ENCODE measurements at regions not wholly inside any gene's neighbourhood (a gene's known extent, or its start where the extent isn't known, plus 50 kb on each side); places are given as distances from the start of the nearest gene placed in this dataset.
"Not testable (repeated sequence)": the region's sequence is repeated elsewhere in the genome, so short reads cannot be mapped to it uniquely, and the experiment has no call there.

DNA sequence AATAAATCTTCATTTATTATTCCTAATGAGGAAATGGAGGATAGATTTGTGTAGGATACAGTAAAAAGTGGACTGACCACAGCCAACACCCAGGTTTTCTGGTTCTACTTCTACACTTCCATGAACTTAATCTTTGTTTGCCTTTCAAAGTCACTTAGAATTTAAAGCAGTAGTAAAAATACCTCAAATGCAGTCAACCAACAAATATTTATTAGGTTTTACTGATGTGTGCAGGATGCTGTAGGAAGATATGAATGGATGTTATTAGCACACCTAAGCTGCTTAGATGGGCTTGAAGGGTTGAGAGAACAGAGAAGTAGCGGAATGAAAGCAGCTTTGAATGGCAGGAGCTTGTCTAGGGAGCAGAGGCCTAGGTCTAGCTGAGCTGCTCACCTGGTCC lies 201.1 kb downstream of the PALM2AKAP2 start:
- no peak for DNase-seq

DNA sequence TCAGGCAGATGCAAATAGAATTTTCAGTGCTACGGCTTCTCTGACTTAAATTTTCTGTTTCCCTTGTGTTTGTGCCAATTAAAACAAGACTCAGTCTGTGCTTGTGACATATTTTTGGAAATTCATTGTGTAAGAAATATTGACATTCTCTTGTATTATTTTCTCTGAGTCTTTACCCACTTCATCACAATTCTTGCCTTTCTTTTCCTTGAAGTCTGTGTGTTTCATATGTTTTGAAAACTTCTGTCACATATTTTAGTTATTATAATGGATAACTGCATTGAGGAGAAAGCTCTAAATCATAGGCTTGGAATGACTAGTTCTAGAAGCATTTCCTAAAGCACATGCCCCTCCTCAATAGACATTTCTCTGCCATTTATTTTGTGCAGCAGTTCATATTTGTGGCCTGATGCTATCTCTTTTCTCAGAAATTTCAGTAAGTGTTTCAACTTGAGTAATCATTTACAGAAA lies 206.6 kb downstream of the PALM2AKAP2 start:
- no peak for DNase-seq

DNA sequence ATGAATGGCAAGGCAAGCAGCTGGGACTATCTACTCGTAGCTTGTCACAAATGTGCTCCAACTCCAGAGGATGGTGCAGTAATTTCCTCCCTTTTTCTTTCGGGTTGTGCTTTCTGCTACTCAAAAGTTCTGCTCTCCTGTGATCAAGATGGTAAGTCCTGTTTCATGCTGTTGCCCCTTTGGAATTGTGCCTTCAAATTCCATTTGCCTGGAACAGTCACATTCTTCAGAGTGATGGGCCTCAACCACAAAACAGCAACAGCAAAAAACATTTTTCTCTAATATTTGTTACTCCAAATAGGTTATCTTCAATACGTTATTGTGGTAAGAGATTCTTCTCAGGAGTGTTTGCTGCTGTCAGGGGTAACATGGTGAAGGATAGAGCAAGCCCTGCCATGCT lies 209.3 kb downstream of the PALM2AKAP2 start:
- no peak for DNase-seq

DNA sequence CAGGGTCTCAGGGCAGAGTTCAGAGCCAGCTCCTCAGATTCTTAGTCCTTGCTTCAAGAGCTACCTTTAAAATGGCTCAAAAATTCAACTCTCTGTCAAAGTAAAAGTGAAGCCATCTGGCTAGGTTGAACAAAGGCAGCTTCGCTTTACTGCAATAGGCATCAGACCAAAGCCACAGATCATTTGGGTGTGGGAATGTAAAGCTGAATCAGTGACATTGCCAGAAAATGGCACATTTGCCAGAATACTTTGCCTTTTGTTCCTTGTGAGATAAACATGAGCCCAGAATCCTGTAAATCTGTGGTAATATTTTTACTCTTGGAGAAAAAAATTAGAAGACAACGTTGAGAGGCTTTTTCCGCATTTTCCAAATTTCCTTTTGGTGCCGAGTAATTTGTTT lies 210.5 kb downstream of the PALM2AKAP2 start:
- DNase-seq, result no peak

DNA sequence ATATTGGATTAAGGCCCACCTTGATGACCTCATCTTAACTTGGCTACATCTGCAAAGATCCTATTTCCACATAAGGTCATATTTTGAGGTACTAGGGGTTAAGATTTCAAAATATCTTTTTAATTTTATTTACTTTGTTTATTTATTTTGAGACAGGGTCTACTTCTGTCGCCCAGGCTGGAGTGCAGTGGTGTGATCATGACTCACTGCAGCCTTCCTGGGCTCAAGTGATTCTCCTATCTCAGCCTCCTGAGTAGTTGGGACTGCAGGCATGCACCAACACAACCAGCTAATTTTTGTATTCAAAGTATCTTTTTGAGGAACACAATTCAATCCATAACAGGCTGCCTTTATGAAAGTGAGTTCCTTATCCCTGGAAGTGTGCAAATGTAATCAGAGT lies 212.3 kb downstream of the PALM2AKAP2 start:
- DNase-seq, result no peak

DNA sequence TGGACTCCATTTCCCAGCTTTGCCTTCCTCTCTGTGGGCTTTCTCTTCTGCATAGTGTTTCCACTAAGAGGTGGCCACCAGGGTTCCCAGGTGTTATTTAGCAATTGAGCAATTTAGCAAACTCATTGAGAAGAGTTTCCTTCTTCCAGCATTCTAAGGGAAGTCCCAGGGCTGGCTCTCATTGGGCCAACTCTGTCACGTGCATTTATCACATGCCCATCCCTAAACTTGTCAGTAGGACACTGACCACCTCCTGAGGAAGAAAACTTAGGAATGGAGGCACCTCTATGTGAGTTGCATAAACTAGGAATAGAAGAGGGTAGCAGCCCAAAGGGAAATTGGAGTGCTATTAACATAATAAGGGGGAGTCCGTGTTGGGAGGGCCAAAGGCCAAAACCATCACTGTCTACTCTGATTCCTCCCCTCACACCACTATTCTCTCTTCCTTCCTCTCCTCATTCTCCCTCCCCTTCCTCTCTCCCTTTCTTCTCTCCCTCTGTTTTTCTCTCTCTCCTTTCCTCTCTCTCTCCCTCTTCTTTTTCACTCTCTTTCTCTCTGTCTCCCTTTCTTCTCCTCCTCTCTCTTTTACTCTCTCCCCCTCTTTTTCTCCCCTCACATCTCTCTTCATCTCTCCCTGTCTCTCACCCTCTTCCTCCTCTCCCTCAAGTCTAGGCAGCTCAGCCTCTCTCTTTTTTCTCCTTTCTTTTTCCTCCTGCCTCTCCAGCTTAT lies 213.4 kb downstream of the PALM2AKAP2 start:
- DNase-seq, result no peak

DNA sequence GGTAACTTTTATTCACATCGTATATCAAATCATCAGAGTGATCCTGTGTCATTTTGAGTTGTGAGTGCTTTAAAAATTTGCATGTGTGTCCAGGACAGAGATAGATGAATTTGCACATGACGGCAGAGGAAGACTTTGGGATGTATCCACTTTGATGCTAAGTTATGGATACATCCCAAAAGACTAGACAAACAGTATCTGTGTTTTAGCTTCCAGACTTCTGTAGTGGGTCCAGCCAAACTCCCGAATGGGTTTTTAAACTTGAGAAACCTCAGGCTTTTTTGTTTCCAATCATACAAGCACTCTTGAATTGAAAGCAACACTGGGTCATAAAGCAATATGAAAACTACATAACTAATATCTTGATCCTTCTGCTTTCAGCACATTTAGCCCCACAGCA lies 213.8 kb downstream of the C9orf152 start:
- DNase-seq, result no peak

DNA sequence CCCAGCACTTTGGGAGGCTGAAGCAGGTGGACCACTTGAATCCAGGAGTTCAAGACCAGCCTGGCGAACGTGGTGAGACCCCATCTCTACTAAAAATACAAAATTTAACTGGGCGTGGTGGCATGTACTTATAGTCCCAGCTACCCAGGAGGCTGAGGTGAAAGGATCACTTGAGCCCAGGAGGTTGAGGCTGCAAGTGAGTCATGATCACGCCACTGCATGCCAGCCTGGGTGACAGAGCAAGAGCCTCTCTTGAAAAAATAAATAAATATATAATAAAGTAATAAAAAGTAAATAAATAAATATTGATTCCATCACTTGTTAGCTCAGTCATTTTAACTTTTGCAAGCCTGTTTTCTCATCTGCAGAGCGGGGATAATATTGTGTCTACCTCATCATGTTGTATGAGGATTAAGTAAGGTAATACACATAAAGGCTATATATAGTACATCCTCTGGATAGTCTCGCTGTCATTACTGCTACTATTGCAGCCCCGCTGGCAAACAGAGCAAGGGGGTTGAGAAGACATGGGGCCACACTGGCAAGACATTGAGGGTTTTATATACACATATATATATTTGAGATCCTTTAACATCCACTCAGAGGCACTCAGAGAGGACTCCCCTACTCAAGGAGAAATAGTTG lies 210.9 kb downstream of the C9orf152 start:
- DNase-seq, result no peak

DNA sequence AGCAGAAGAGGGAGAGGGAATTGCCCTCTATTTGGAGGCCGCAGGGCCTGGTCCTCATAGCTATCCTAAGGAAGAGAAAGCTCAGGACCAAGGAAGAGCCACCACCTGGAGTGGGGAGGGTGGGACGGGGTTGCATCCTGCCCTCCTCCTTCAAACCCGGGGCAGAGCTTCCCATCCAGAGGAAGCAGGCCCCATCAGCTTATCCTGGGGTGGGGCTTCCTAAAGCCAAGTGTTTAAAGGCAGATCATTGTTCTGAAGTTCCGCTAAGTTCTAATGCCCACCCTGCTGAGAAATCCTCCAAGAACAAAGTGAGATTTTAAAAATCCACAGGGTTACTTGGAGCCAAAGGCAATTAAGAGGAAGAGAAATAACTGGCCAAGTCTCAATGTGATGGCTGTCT lies 210.3 kb downstream of the C9orf152 start:
- DNase-seq, result no peak

DNA sequence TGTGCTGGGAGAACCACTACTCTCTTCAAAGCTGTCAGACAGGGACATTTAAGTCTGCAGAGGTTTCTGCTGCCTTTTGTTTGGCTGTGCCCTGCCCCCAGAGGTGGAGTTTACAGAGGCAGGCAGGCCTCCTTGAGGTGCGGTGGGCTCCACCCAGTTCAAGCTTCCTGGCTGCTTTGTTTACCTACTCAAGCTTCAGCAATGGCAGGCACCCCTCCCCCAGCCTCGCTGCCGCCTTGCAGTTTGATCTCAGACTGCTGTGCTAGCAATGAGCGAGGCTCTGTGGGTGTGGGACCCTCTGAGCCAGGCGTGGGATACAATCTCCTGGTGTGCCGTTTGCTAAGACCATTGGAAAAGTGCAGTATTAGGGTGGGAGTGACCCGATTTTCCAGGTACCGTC lies 202.4 kb downstream of the C9orf152 start:
- DNase-seq, result peak; percentile 41 to 44

DNA sequence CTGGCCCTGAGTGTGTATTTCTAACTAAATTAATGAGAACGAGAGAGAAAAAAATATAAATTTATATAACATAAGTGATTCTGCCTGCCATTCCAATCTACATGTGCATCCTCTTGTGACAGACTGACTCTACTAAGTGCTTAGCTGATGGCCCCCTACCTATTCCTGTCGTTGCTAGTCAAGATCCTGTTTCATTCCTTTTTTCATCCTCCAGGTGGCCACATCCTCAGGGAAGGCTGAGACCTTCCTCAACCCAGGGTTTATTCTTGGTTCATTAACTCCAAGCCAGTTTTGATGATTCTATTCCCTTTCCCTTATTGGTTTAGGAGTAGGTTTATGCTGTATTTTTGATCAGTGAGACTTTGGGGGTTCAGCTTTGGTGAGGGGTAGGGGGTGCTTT lies 201.3 kb downstream of the C9orf152 start:
- no peak for DNase-seq

DNA sequence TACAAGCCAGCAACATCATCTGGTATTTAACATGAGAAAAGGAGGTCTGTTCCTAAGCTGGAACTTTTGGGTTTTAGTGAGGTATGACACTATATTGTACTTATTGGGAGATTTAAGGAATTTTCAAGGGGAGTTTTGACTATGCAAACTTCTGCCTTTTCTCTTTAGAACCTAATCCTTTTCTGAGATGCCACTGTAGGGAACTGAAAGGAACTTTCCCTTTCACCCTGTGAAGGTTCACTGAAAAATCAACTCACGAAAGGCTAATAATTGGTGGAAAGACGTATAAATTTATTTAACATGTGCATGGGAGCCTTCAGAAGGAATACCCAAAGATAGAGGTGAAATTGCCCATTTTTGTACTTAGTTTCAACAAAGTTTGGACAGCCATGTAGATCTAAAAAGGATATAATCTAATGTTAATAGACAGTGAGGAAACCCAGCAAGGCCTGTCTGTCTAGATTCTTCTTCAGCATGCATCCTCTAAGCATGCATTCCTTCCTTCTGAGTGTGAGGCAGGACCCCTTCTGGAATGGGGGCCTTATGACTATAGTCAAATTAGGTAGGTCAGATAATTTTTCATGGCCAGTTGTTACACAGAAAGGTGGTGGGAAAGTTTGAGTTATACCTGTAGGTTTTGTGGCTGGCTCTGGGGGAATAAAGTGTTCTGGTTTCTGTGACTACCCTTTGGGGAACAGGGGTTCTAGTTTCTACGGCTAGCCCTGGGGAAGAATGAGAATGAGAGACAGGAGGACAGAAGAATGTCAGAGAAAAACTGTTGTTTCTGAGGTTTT lies 200.3 kb downstream of the C9orf152 start:
- DNase-seq, result no peak

DNA sequence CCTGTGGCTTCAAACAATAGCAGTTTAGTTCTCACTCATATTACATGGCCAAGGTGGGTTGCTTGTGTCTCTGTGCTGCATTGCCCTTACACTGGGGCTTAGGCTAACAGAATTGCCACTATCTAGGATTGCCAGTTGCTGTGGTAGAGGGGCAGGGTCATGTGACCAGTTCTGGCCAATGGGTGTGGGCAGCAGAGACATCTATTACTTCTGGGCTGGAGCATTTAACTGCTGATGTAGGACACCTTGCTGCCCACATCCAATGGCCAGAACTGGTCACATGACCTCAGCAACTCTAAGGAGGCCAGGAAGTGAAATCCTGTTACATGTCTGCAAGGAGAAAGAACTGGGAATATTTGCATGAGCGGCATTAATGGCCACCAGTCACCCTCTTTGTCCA lies 199.3 kb downstream of the C9orf152 start:
- no peak for DNase-seq

DNA sequence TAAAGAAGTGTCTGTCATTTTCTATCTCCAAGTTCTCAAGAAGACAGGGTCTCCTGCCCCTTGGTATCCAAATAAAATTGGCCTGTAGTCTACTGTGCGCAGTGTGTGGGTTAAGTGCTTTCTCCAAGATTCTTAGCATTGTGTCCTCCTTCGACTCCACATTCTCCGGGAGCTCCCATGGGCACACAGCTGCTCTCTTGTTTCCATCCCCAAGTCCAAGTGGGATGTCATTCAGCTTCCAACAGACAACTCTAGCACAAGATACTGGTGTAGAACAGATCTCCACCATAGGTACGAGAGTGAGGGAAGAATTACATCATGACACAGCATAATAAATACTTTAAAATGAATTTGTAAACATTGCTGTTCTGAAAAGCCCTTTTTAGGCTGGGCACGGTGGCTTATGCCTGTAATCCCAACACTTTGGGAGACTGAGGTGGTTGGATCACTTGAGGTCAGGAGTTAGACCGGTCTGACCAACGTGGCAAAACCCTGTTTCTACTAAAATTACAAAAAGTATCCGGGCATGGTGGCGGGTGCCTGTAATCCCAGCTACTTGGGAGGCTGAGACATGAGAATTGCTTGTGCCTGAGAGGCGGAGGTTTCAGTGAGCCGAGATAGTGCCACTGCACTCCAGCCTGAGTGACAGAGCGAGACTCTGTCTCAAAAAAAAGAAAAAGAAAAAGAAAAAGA lies 196.2 kb downstream of the C9orf152 start:
- DNase-seq, result no peak

DNA sequence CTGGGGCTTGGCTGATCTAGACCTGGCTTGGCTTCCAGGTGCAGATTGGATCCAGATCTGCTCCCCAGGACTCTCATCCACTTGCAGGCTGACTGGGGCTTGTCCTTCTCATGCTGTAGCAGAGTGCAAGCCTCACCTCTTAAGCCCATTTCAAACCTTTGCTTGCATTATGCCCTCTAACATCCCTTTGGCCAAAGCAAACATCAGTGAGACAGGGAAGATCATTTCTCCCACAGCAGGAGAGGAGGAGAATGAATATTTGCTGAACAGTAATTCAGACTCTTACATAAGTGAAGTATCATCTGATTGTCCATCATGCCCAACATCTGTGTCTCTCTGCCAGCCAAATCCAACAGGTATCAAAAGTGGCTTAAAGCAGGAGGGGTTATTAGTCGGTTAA lies 194.9 kb downstream of the C9orf152 start:
- DNase-seq, result no peak

DNA sequence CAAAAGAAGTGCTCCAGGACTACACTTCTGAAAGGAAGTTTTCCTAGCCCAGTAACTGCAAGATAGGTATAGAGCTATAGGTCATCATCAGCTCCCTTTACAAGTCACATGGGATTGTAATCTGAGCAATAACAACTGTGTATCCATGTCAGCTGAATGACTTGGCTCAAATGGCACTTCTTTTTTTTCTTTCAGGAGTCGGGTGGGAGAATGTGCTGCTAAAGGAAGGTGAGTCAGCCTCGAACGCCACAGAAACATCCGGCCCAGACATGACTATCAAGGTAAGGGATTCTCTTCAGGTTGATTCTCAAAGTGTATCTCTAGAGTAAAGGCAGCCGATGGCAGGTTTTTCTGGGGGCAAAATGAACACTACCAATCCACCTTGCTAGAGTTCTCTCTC lies 192.2 kb downstream of the C9orf152 start:
- DNase-seq, result no peak

DNA sequence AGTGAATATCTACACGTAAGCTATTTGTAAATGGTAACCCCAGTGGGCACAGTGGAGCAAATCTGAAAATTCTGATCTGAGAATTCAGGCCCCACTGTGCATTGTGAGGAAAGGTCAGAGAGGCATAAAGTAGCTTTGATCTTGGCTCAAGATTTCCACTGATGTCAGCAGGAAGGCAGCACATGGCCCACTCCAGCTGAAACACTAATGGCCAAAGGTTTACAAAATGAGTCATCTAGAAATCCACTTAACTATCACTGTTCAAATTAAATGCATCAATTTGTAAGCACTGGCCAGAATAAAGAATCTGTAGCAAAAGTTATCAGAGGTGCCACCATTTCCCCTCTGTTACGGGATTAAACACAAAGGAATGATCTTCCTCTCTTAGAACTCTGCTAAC lies 191.6 kb downstream of the C9orf152 start:
- no peak for DNase-seq

DNA sequence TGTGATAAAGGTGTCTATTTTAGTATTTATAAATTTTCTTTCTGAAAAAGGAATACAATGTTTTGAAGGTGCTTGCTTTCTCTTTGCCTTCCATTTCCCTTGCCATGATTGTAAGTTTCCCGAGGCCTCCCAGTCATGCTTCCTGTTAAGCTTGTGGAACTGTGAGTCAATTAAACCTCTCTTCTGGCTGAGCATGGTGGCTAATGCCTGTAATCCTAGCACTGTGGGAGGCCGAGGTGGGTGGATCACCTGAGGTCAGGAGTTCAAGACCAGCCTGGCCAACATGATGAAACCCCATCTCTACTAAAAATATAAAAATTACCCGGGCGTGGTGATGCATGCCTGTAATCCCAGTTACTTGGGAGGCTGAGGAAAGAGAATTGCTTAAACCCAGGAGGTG lies 187.7 kb downstream of the C9orf152 start:
- DNase-seq, result not testable (repeated sequence)

DNA sequence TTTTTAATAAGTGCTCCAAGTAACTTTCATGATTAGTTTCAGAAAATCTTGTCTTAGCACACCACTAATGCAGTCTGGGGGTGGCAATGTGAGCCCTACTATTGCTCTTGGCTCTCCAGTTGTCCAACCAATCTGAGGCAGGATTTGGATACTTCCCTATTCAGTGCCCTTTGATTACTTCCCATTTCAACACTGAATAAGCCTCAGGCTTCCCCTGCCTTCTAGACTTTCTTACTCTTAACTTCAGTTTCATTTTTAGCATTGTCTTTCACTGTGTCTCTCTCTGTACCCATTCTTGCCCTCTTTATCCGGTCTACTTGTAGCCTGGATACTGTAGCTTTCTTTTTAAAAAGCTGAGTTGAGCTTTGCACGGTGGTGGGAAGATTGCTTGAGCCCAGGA lies 186.1 kb downstream of the C9orf152 start:
- DNase-seq, result peak in 1 of 2 donors; percentile 13

DNA sequence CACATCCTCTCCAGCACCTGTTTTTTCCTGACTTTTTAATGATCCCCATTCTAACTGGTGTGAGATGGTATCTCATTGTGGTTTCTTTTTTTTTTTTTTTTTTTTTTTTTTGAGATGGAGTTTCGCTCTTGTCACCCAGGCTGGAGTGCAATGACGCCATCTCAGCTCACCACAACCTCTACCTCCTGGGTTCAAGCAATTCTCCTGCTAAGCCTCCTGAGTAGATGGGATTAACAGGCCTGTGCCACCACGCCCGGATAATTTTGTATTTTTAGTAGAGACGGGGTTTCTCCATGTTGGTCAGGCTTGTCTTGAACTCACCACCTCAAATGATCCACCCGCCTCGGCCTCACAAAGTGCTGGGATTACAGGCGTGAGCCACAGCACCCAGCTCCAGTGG lies 184.7 kb downstream of the C9orf152 start:
- not testable (repeated sequence) for DNase-seq

DNA sequence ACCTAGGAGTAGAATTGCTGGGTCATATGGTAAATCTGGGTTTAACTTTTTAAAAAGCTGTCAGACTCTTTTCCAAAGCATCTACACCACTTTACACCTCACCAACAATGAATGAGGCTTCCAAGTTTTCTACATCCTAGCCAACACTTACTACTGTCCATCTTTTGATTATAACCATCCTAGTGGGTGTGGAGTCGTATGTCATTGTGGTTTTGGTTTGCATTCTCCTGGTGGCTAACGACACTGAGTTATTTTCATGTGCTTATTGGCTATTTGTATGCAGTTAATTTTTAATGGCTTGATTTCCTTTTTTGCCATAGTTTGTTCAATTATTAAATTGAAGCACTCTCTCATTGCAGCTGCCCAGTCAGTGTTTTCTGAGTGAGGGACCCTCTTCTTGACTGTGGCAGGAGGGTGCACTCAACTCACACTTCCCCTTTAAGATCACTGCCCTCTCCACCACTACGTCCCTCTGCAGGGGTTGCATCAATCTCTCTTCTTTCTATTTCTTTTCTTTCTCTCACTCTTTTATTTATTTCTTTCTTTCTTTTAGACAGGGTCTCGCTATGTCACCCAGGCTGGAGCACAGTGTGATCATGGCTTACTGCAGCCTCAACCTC lies 182.3 kb downstream of the C9orf152 start:
- no peak for DNase-seq

DNA sequence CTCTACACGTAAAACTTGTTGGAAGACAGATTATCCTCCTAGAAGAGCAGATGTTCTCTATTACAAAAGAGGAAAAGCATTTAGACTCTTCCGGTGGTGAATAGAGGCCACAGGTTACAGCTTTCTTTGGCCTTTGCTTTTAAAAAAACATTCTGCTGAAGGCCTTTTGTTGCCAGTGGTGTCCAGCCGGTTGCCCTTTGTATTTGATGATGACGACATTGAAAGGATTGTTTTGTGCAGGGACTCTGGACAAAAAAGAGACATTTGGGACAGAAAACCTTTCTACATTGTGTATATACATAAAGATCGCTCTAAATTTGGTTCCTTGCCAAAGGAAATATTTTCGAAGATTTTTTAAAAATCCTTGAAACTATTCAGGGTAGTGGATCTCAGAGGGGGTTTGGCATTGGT lies 180.3 kb downstream of the C9orf152 start:
- DNase-seq, result no peak

DNA sequence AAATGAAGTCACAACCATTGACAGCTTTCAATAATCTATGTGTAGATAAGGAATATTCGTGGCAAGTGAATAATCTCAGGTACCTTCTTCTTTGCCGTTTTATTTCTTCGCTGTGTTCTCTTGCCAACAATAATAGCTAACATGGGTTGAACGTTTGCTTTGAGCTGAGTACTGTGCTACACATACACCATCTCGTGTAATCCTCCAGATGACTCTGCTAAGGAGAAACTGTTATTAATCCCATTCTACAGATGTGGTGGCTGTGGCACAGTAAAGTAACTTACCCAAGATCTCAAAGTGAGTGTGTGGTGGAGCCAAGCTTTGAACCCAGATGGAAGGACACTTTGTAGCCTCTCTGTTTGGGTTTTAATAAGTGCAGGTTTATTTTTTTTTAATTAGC lies 179.7 kb downstream of the C9orf152 start:
- DNase-seq, result no peak

All from CD4-positive, alpha-beta T cell treated with Interleukin-4 for 1 hour (primary cell).